Muscle of leg (tissue), 3 donors: ENCODE measurements at regions not wholly inside any gene's neighbourhood (a gene's known extent, or its start where the extent isn't known, plus 50 kb on each side); places are given as distances from the start of the nearest gene placed in this dataset.

ENCODE experiments used
- DNase-seq: peaks from one replicate; pipeline ENCODE4 v3.0.0; 2013
- H3K27ac ChIP-seq: one replicate; pipeline ENCODE4 v1.5.1; 2013; ENCODE audit warnings: mild to moderate bottlenecking, low read length, control low read depth
- H3K27me3 ChIP-seq: one replicate; pipeline ENCODE4 v1.6.1; 2013; ENCODE audit warnings: low read length; ENCODE audit not compliant: control insufficient read depth, insufficient read depth
- H3K36me3 ChIP-seq: one replicate; pipeline ENCODE4 v1.6.1; 2013; ENCODE audit warnings: low read length; ENCODE audit not compliant: control insufficient read depth, insufficient read depth
- H3K4me1 ChIP-seq: one replicate; pipeline ENCODE4 v1.6.1; 2013; ENCODE audit warnings: low read length; ENCODE audit not compliant: control insufficient read depth, insufficient read depth
- H3K4me3 ChIP-seq: one replicate; pipeline ENCODE4 v1.5.1; 2013; ENCODE audit warnings: low read length, control low read depth
- H3K9me3 ChIP-seq: replicated peaks from 2 replicates; pipeline ENCODE4 v1.6.1; 2013; ENCODE audit warnings: low read depth, low read length; ENCODE audit not compliant: control insufficient read depth
- WGBS: methylation state at CpG from one replicate; pipeline ENCODE4 v1.1.5; 2013; ENCODE audit warnings: missing lambda C conversion rate; ENCODE audit not compliant: insufficient coverage; 5-methylcytosine and 5-hydroxymethylcytosine counted together

DNA sequence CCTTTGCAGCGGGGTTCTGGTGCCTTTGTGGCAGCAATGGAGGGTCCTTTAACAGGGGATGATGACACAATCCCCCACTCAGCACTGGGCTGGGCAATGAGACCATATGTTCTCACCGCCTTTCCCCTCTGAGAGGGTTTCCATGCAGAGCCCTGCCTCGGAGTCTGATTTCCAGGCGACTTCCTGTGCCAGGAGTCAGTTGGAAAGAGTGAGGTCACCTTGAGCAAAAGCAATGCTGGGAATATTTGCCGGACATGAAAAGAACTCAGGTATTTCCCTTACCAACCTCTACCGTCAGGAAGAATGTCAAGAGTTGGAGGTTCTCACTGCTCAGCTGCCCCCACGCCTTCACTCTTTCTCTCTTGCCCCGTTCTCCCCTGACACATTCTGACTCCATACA lies 284.2 kb upstream of the IRX1 start:
- WGBS, result 71% methylated on average over 5 of the region's 8 CpGs
- H3K36me3 ChIP-seq, result no peaks in the 10 kb centered on the region
- peak overlapping the region; percentile 49 for H3K27ac ChIP-seq
- no peaks in the 10 kb centered on the region for H3K4me1 ChIP-seq
- no peaks in the 10 kb centered on the region for H3K27me3 ChIP-seq
- no peak for DNase-seq
- no peak overlapping the region for H3K4me3 ChIP-seq
- H3K9me3 ChIP-seq, result peaks cover 11% of the 10 kb centered on the region

DNA sequence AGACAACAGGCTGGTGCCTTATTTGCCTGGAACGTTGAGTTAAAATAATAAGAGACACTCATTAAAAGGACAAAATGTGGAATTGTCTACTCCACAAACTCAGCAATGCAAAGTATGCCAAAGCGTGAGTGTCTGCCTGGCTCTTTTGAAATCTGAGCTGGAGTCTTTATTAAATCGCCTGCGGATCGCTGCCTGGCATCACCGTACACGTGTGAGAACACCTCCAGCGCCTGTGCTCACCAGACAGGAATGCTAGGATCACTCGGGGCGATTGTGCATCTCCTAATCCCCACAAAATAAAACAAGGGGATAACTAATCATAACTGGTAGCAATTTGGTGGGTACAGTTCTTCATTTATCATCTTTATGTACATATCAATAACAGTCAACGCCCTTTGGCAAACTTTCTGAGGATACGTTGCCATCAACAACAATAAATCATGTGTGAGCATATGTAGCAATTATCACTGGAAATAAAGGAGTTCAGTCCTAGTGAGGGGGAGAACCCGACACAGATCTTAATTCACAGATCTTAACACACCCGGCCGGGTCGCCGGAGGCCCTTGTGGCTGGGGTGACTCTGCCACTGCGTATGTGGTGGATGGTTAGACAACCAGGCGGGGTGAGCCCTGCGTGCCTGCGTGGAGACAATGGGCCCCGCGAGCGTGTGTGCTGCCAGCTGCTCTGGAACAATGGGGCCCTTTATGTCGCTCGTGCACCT lies 284.9 kb upstream of the IRX1 start:
- Histone ChIP-seq H3K27ac (no peak overlapping the region), H3K4me3 (no peak overlapping the region), H3K9me3 (peaks cover 11% of the 10 kb centered on the region), H3K36me3 (no peaks in the 10 kb centered on the region), H3K4me1 (no peaks in the 10 kb centered on the region), H3K27me3 (no peaks in the 10 kb centered on the region)
- 71% methylated on average over 16 of the region's 26 CpGs for WGBS
- DNase-seq, result peak; percentile 11

DNA sequence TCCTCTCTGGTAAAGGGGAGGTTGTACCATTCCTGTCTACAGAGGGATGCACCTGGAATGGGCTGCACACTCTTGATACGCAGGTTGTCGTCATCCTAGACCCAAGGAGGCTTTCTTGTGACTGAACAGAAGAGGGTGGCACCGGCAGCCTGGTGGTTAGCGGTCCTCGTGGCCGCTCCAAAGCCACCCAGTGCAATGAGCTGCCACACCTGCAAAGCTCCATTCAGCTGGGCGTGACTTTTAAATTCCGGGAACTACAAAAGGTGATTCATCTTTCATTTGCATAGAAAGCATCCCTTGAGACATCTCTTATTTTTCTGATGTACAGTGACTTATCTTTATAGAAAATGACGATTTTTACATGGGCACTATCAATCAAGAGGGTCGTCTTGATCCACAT lies 286.1 kb upstream of the IRX1 start:
- peaks cover 1% of the 10 kb centered on the region for H3K4me1 ChIP-seq
- no peaks in the 10 kb centered on the region for H3K27me3 ChIP-seq
- no peak overlapping the region for H3K27ac ChIP-seq
- H3K36me3 ChIP-seq, result no peaks in the 10 kb centered on the region
- H3K9me3 ChIP-seq, result peaks cover 11% of the 10 kb centered on the region
- H3K4me3 ChIP-seq, result no peak overlapping the region
- 96% methylated on average over 6 of the region's 10 CpGs for WGBS
- DNase-seq, result no peak

DNA sequence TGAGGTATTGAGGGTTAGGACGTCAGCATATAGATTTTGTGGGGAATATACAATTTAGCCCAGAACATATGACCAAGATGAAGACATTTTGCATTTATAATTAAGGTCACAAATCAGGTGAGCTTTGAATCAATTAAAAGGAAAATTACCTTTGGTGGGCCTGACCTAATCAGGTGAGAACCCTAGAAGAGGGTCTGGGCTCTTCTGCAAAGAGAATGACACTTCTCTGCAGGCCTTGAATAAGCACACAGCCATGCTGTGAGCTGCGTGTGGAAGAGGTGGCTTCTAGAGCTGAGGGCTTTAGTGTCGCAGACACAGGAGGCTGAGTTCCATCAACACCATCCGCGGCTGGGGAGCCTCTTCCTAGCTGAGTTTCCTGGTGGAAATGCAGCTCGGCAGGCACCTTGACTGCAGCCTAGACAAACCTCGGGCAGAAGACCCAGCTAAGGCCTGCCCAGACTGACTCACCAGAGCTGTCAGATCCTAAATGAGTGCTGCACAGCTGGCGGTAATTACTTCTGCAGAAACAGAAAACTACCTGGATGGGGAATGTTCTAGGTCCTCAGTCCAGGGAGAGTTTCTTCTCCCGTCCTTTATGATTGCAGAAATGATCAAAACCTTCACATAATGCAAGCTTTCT lies 287.5 kb upstream of the IRX1 start:
- DNase-seq, result no peak
- Histone ChIP-seq H3K36me3 (no peaks in the 10 kb centered on the region), H3K9me3 (peaks cover 11% of the 10 kb centered on the region), H3K4me1 (peaks cover 9% of the 10 kb centered on the region), H3K27me3 (no peaks in the 10 kb centered on the region), H3K27ac (no peak overlapping the region), H3K4me3 (no peak overlapping the region)
- 40% methylated on average over 6 of the region's 9 CpGs for WGBS

DNA sequence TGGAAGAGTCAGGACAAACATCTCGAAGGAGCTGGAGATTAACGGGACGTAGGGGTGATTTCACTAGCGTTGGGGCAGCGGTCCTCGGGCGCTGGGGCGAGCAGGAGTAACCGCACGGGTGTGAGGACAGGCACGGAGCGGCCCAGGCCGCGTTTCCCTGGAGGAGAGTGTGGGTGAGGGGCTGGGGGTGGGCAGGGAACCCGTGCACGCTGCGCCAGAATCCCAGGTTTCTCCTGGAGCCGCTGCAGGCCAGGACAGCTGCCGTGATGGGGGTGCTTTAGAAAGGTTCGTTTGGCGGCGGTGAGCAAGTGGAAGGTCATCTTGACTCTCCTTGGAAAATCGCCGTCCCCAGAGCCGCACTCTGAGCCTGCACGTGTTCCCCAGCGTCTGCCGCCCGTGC lies 290.2 kb upstream of the IRX1 start:
- peaks cover 9% of the 10 kb centered on the region for H3K4me1 ChIP-seq
- WGBS, result 86% methylated on average over 29 of the region's 29 CpGs

DNA sequence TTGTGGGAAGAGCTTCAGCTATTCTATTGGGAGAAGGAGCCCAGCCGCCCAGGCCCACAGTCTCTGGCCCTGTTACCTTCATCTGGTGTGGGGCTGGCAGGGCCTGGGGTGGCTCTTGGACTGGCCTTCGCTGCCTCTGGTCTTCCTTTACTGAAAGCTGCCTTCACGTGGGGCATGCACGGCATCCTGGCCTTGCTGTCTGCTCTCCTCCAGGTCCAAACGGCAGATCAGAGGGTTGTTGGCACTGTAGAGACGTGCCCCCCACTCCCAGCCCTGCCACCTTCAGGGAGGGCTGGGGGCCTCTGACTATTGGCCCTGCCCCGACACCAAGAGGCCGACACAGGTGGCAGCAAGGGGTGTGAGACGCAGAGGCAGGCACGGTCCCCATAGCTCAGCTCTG lies 291.3 kb upstream of the IRX1 start:
- no peak overlapping the region for H3K4me3 ChIP-seq
- peak overlapping the region; percentile 47 for H3K27ac ChIP-seq
- no peaks in the 10 kb centered on the region for H3K9me3 ChIP-seq
- 74% methylated on average over 8 of the region's 10 CpGs for WGBS
- H3K27me3 ChIP-seq, result peaks cover 4% of the 10 kb centered on the region
- no peaks in the 10 kb centered on the region for H3K36me3 ChIP-seq
- no peak for DNase-seq
- H3K4me1 ChIP-seq, result peaks cover 9% of the 10 kb centered on the region

More for the DNA sequence above, 290.2 kb upstream of the IRX1 start:
- Histone ChIP-seq H3K27ac (no peak overlapping the region), H3K9me3 (no peaks in the 10 kb centered on the region), H3K36me3 (no peaks in the 10 kb centered on the region), H3K4me3 (no peak overlapping the region), H3K27me3 (peaks cover 2% of the 10 kb centered on the region)
- DNase-seq, result no peak

DNA sequence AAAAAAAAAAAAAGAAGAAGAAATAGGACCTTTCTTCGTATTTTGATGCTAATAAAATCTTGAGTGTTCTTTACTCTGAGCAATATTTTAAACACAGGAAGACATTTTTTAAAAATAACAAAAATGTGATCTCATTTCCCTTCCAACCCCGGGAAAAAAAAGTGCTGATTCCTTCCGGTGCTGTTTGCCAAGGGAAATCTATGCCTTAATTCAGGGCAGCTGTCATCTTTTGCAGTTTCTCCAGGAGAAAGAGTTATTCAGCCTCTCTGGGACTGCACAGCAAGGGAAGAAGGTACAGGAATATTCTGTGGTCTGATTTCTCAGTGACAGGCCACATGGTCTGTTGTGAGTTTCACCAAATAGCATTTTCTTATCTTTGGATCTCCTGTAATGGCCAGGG lies 291.9 kb upstream of the IRX1 start:
- DNase-seq, result peak; percentile 84
- peak overlapping the region; percentile 47 for H3K27ac ChIP-seq

DNA sequence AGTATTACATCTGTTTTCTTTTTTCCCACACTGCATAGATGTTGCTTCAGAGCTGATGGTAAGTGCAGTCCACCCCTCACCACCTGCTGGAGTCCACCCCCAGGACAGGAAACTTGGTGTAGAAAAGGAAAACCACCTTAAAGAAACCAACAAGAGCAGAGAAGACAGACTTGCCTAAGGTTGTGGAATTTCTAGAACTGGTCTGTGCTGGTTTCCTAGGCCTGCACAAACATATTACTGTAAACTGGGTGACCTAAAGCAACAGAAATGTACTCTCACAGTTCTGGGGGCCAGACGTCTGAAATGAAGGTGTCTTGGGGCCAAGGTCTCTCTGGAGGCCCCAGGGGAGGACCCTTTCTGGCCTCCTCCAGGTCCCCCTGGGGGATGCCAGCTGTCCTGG lies 293.4 kb upstream of the IRX1 start:
- Histone ChIP-seq H3K27me3 (peaks cover 4% of the 10 kb centered on the region), H3K4me3 (no peak overlapping the region), H3K4me1 (peaks cover 9% of the 10 kb centered on the region), H3K36me3 (no peaks in the 10 kb centered on the region), H3K27ac (no peak overlapping the region), H3K9me3 (no peaks in the 10 kb centered on the region)
- WGBS, result 0% methylated on average over 1 of the region's 1 CpG
- DNase-seq, result no peak

More for the DNA sequence above, 291.9 kb upstream of the IRX1 start:
- Histone ChIP-seq H3K36me3 (no peaks in the 10 kb centered on the region), H3K4me1 (peaks cover 9% of the 10 kb centered on the region), H3K9me3 (no peaks in the 10 kb centered on the region), H3K27me3 (peaks cover 4% of the 10 kb centered on the region), H3K4me3 (no peak overlapping the region)
- WGBS, result 0% methylated on average over 2 of the region's 3 CpGs

DNA sequence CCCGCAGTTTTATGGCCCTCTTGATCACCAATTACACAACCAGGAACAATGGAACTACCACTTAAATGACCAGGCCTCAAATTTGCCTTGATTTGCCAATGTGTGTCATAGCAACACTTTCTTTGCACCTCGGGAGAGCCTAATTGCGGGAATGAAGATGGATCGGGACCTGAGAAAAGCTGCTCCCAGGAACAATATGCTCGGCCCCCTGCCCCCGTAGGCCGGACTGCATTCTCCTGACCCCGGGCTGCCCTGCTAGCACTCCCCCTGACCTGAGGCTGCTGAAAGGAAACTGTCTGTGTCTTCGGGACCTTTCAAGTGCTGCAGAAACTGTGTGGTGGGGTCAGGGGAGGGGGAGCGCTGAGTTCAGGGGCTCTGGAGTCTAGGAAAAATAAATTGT lies 294.3 kb upstream of the IRX1 start:
- WGBS, result 47% methylated on average over 9 of the region's 10 CpGs

DNA sequence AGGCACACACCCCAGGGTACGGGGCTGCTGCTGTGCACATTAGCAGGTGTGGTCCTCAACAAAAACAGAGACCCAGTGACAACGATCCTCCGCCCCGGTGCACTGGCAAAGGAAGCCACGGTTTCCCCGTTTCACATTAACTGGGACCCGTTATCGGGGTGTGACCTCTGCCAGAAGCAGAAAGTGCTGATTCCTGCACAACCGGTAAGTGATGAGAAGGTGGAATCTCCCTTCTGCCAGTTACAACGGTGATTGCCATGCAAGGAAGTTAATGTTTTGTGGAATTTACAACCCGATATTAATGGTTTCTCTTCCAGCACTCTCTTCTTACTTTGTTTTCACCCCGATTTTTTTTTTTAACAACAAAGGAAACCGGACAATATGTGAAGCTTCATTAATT lies 294.9 kb upstream of the IRX1 start:
- Histone ChIP-seq H3K27me3 (peaks cover 4% of the 10 kb centered on the region), H3K9me3 (no peaks in the 10 kb centered on the region), H3K27ac (no peak overlapping the region), H3K4me1 (peaks cover 9% of the 10 kb centered on the region), H3K4me3 (no peak overlapping the region), H3K36me3 (no peaks in the 10 kb centered on the region)
- no peak for DNase-seq
- 74% methylated on average over 8 of the region's 13 CpGs for WGBS

More for the DNA sequence above, 294.3 kb upstream of the IRX1 start:
- H3K9me3 ChIP-seq, result no peaks in the 10 kb centered on the region
- H3K27ac ChIP-seq, result no peak overlapping the region
- no peak for DNase-seq
- H3K36me3 ChIP-seq, result no peaks in the 10 kb centered on the region
- peaks cover 9% of the 10 kb centered on the region for H3K4me1 ChIP-seq
- H3K27me3 ChIP-seq, result peaks cover 4% of the 10 kb centered on the region
- no peak overlapping the region for H3K4me3 ChIP-seq
